Stomach (tissue), 8 donors: ENCODE measurements at regions not wholly inside any gene's neighbourhood (a gene's known extent, or its start where the extent isn't known, plus 50 kb on each side); places are given as distances from the start of the nearest gene placed in this dataset.

Experiments used
- DNase-seq, 2 donors: peaks; one replicate each; pipeline versions ENCODE4 v3.0.0 to v3.0.0-alpha.2; 2013 to 2019
- H3K27ac ChIP-seq, 5 donors: fragments of 200-600 bp in 4 of 5; sonication (generic) in 4 of 5; one replicate each; pipeline ENCODE4 v1.5.1; 2013 to 2019; ENCODE audit warnings: mild to moderate bottlenecking in 1 of 5, moderate library complexity in 1 of 5
- H3K27me3 ChIP-seq, 3 donors: fragments of 200-600 bp; sonication (generic); one replicate each; pipeline ENCODE4 v1.5.1; 2017 to 2019; ENCODE audit warnings: mixed run types in 1 of 3
- H3K36me3 ChIP-seq, 4 donors: fragments of 200-600 bp; sonication (generic); 1 replicate in 3 of 4; 2 replicates in 1 of 4; pipeline ENCODE4 v1.5.1; 2016 to 2019
- H3K4me1 ChIP-seq, 4 donors: fragments of 200-600 bp; sonication (generic); one replicate each; pipeline ENCODE4 v1.5.1; 2016 to 2019
- H3K4me3 ChIP-seq, 4 donors: fragments of 200-600 bp; sonication (generic) in 3 of 4; one replicate each; pipeline ENCODE4 v1.5.1; 2016 to 2019; ENCODE audit warnings: mild to moderate bottlenecking in 1 of 4
- H3K9me3 ChIP-seq, 4 donors: fragments of 200-600 bp; sonication (generic); one replicate each; pipeline ENCODE4 v1.5.1; 2016 to 2019
- EP300 ChIP-seq: sonication (generic); formaldehyde crosslinking; IDR thresholded peaks from one replicate; pipeline ENCODE4 v1.6.1; 2017; ENCODE audit warnings: antibody characterized with exemption
- POLR2A ChIP-seq, 4 donors: fragments of 450-650 bp; IDR thresholded peaks; one replicate each; pipeline ENCODE4 v1.6.1; 2016; ENCODE audit warnings: antibody characterized with exemption in 4 of 4, control low read depth in 2 of 4, mild to moderate bottlenecking in 1 of 4, moderate library complexity in 1 of 4
- POLR2AphosphoS5 ChIP-seq, 3 donors: sonication (generic); formaldehyde crosslinking; IDR thresholded peaks; one replicate each; pipeline ENCODE4 v1.6.1; 2016; ENCODE audit warnings: antibody characterized with exemption in 3 of 3
- WGBS, 5 donors: extraction: QIAGEN DNeasy Blood & Tissue Kit in 3 of 5; methylation state at CpG; one replicate each; pipeline versions ENCODE4 v1.1.5 to v1.1.7; 2013 to 2018; 5-methylcytosine and 5-hydroxymethylcytosine counted together
- intact Hi-C: fragments of 100-400 bp; cut with DNase I; formaldehyde crosslinking; loops from one replicate; pipeline ENCODE4 v1.15.1; 2023; ENCODE audit warnings: low total_unique reads
- TF ChIP-seq, protein P1 (sequence below), 7 experiments: fragments of 450-650 bp in 4 of 7; fragments of 200-600 bp in 3 of 7; sonication (generic) in 3 of 7; IDR thresholded peaks; one replicate each; pipeline ENCODE4 v1.5.1; 2016 to 2019; ENCODE audit warnings: antibody characterized with exemption in 7 of 7, control low read depth in 2 of 7, mild to moderate bottlenecking in 1 of 7
- donor health status: healthy with polysubstance abuse.
- donor health status: Bipolar disorder and iron deficiency.
- donor health status: healthy.

DNA sequence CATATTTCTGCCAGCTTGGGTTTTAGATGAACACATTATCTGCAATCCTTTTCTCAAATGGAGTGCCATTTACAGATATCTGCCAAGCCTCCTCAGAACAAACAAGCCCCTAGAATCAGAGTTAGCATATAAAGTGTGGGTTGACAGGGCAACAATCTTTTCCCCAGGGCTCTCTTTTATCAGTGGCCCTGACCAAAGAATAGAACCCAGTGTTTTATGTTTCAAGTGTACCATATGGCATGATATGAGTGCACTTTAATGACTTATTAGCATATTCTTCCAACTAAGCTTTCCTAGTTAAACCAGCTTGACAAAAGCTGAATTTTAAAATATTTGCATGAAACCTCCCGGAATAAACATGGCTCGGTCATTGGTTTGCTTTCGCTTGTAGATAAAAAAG is 57.3 kb downstream of the EVX1 start:
- WGBS, 5 donors: 86 to 93% (median 91%) methylated on average over 3 of the region's 3 CpGs
- H3K9me3 ChIP-seq: no peaks in the 10 kb centered on the region
- TF ChIP-seq, protein P1, sequence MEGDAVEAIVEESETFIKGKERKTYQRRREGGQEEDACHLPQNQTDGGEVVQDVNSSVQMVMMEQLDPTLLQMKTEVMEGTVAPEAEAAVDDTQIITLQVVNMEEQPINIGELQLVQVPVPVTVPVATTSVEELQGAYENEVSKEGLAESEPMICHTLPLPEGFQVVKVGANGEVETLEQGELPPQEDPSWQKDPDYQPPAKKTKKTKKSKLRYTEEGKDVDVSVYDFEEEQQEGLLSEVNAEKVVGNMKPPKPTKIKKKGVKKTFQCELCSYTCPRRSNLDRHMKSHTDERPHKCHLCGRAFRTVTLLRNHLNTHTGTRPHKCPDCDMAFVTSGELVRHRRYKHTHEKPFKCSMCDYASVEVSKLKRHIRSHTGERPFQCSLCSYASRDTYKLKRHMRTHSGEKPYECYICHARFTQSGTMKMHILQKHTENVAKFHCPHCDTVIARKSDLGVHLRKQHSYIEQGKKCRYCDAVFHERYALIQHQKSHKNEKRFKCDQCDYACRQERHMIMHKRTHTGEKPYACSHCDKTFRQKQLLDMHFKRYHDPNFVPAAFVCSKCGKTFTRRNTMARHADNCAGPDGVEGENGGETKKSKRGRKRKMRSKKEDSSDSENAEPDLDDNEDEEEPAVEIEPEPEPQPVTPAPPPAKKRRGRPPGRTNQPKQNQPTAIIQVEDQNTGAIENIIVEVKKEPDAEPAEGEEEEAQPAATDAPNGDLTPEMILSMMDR (IDR thresholded peaks at IDR 0.05): no peak
- no peak for TF ChIP-seq EP300
- TF ChIP-seq POLR2AphosphoS5 (IDR thresholded peaks at IDR 0.05): no peak
- TF ChIP-seq POLR2A (IDR thresholded peaks at IDR 0.05): no peak
- H3K27me3 ChIP-seq: peaks cover 0 to 4% (median 0%) of the 10 kb centered on the region in 3 donors
- intact Hi-C loops: no loop called here
- no peak overlapping the region for H3K4me3 ChIP-seq
- no peaks in the 10 kb centered on the region for H3K36me3 ChIP-seq
- H3K4me1 ChIP-seq: no peaks in the 10 kb centered on the region
- no peak overlapping the region for H3K27ac ChIP-seq
- no peak for DNase-seq

DNA sequence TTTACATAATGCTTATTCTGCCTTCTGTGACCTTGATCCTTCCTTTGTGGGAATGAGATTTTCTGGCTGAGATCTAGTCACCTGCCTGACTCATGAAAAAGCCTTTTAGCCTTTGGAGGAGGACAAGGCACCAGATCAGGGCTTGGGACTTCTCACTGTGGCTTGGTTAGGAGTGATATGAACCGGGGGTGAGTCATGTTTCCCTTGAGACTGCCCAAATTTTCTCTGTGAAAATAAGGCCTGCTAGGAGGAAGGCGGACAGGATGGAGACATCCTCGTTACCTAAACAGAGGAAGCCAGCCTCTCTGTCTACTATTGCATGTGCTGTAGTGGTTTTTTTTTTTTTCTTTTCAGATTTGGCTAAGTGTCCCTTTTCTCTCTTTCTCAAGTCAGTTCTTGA is 57.8 kb downstream of the EVX1 start:
- WGBS, 5 donors: 74 to 83% (median 78%) methylated on average over 3 of the region's 3 CpGs
- DNase-seq: no peak
- H3K27ac ChIP-seq: no peak overlapping the region
- H3K36me3 ChIP-seq: no peaks in the 10 kb centered on the region
- intact Hi-C loops: no loop called here
- no peak overlapping the region for H3K4me3 ChIP-seq
- peaks cover 0 to 4% (median 0%) of the 10 kb centered on the region in 3 donors for H3K27me3 ChIP-seq
- H3K4me1 ChIP-seq: no peaks in the 10 kb centered on the region
- no peaks in the 10 kb centered on the region for H3K9me3 ChIP-seq
- TF ChIP-seq EP300: no peak
- TF ChIP-seq, protein P1 (IDR thresholded peaks at IDR 0.05): no peak
- TF ChIP-seq POLR2A (IDR thresholded peaks at IDR 0.05): no peak
- TF ChIP-seq POLR2AphosphoS5 (IDR thresholded peaks at IDR 0.05): no peak

DNA sequence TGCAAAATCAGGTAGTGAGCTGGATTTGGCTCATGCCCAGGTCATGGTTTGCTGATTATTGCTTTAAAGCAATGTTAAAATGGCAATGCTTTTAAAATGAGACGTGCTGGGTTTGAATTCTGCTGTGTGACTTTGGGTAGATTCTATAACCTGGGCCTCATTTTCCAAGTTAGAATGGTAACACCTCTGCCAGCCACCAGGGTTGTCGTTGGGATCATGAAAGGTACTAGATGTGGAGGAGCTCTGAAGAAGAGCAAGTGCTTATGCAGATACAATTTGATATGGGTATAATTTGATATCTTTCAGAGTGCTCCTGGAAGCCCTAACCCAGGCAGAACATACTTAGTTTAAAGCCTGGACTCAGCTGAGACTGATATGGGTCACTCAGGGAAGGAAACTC is 60.0 kb downstream of the EVX1 start:
- no peak for TF ChIP-seq EP300
- TF ChIP-seq POLR2A (IDR thresholded peaks at IDR 0.05): no peak
- no peak for TF ChIP-seq POLR2AphosphoS5 (IDR thresholded peaks at IDR 0.05)
- TF ChIP-seq, protein P1 (IDR thresholded peaks at IDR 0.05): no peak
- intact Hi-C loops: no loop called here
- 77 to 92% (median 84%) methylated on average over 2 of the region's 2 CpGs for WGBS, 5 donors

DNA sequence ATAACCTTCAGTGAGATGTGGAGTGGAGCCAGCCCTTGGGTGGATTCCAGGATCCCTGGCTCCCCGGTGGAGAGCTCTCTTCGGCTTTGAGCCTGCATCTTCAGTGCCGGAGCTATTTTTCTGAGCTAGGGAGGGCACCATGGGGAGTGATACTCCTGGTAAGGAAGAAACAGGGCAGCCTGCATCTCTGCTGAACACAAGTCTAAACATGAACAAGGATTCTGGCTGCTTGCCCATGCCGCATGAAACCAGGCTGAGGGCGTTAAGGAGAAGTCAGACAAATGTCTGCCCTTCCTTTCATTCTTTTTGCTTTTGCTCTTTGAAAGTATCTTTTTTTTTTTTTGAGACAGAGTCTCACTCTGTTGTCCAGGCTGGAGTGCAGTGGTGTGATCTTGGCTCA is 60.4 kb downstream of the EVX1 start:
- peak in 1 of 2 donors; percentile 41 for DNase-seq
- WGBS, 5 donors: 65 to 83% (median 69%) methylated on average over 5 of the region's 5 CpGs
- no peaks in the 10 kb centered on the region for H3K4me1 ChIP-seq
- no peak overlapping the region for H3K4me3 ChIP-seq
- no peak for TF ChIP-seq POLR2A (IDR thresholded peaks at IDR 0.05)
- no peak for TF ChIP-seq POLR2AphosphoS5 (IDR thresholded peaks at IDR 0.05)
- TF ChIP-seq, protein P1 (IDR thresholded peaks at IDR 0.05): no peak
- no peak for TF ChIP-seq EP300
- H3K27me3 ChIP-seq: no peaks in the 10 kb centered on the region
- no peaks in the 10 kb centered on the region for H3K9me3 ChIP-seq
- no peaks in the 10 kb centered on the region for H3K36me3 ChIP-seq
- no peak overlapping the region for H3K27ac ChIP-seq
- intact Hi-C loops: no loop called here

More for the DNA sequence above, 60.0 kb downstream of the EVX1 start:
- Histone ChIP-seq H3K36me3 (no peaks in the 10 kb centered on the region), H3K9me3 (no peaks in the 10 kb centered on the region), H3K4me1 (no peaks in the 10 kb centered on the region), H3K27me3 (no peaks in the 10 kb centered on the region), H3K27ac (no peak overlapping the region), H3K4me3 (no peak overlapping the region)
- no peak for DNase-seq
